ENCODE measurements at regions not wholly inside any gene's neighbourhood (a gene's known extent, or its start where the extent isn't known, plus 50 kb on each side); places are given as distances from the start of the nearest gene placed in this dataset.

- BruUV-seq (replicated peaks) = no TSS peak
- no peak for DNase-seq
- H3K27ac Mint-ChIP-seq (ENCODE audit: unreplicated experiment) = no peak overlapping the region
- TF ChIP-seq CTCF (IDR thresholded peaks at IDR 0.05; ENCODE audit: unreplicated experiment) = no peak
- H3K4me1 Mint-ChIP-seq (ENCODE audit: low read depth, unreplicated experiment) = no peaks in the 10 kb centered on the region
- peaks cover 11% of the 10 kb centered on the region for H3K9me3 Mint-ChIP-seq (ENCODE audit: low read depth, unreplicated experiment)
- H3K4me3 Mint-ChIP-seq (ENCODE audit: low read depth, unreplicated experiment) = no peak overlapping the region
- CTCF ChIA-PET = no interaction called here
- H3K36me3 Mint-ChIP-seq (ENCODE audit: insufficient read depth, unreplicated experiment) = no peaks in the 10 kb centered on the region
- intact Hi-C loops (cut with micrococcal nuclease; ENCODE audit: unreplicated experiment) = no loop called here
- H3K27me3 Mint-ChIP-seq (ENCODE audit: unreplicated experiment) = peaks cover 60% of the 10 kb centered on the region
Observed at GRCh38 chr15:61444585-61444984, 215.5 kb upstream of the RORA start.

GRCh38 chr15:61442821-61443220 is 213.7 kb upstream of the RORA start:
- TF ChIP-seq CTCF (IDR thresholded peaks at IDR 0.05; ENCODE audit: unreplicated experiment) = no peak
- Mint-ChIP-seq H3K27ac (ENCODE audit: unreplicated experiment) (no peak overlapping the region), H3K4me1 (ENCODE audit: low read depth, unreplicated experiment) (no peaks in the 10 kb centered on the region), H3K36me3 (ENCODE audit: insufficient read depth, unreplicated experiment) (no peaks in the 10 kb centered on the region), H3K27me3 (ENCODE audit: unreplicated experiment) (peaks cover 51% of the 10 kb centered on the region), H3K4me3 (ENCODE audit: low read depth, unreplicated experiment) (no peak overlapping the region), H3K9me3 (ENCODE audit: low read depth, unreplicated experiment) (peaks cover 11% of the 10 kb centered on the region)
- intact Hi-C loops (cut with micrococcal nuclease; ENCODE audit: unreplicated experiment) = no loop called here
- no TSS peak for BruUV-seq (replicated peaks)
- CTCF ChIA-PET = no interaction called here
- DNase-seq = no peak

- CTCF ChIA-PET = no interaction called here
- no TSS peak for BruUV-seq (replicated peaks)
- no peaks in the 10 kb centered on the region for H3K4me1 Mint-ChIP-seq (ENCODE audit: low read depth, unreplicated experiment)
- DNase-seq = no peak
- H3K9me3 Mint-ChIP-seq (ENCODE audit: low read depth, unreplicated experiment) = peaks cover 11% of the 10 kb centered on the region
- H3K36me3 Mint-ChIP-seq (ENCODE audit: insufficient read depth, unreplicated experiment) = no peaks in the 10 kb centered on the region
- intact Hi-C loops (cut with micrococcal nuclease; ENCODE audit: unreplicated experiment) = no loop called here
- peaks cover 50% of the 10 kb centered on the region for H3K27me3 Mint-ChIP-seq (ENCODE audit: unreplicated experiment)
- TF ChIP-seq CTCF (IDR thresholded peaks at IDR 0.05; ENCODE audit: unreplicated experiment) = no peak
- H3K4me3 Mint-ChIP-seq (ENCODE audit: low read depth, unreplicated experiment) = no peak overlapping the region
- no peak overlapping the region for H3K27ac Mint-ChIP-seq (ENCODE audit: unreplicated experiment)
Observed at GRCh38 chr15:61441891-61442290, 212.8 kb upstream of the RORA start.

- DNase-seq = no peak
- Mint-ChIP-seq H3K27ac (ENCODE audit: unreplicated experiment) (no peak overlapping the region), H3K9me3 (ENCODE audit: low read depth, unreplicated experiment) (peaks cover 3% of the 10 kb centered on the region), H3K4me1 (ENCODE audit: low read depth, unreplicated experiment) (no peaks in the 10 kb centered on the region), H3K27me3 (ENCODE audit: unreplicated experiment) (peaks cover 37% of the 10 kb centered on the region), H3K36me3 (ENCODE audit: insufficient read depth, unreplicated experiment) (no peaks in the 10 kb centered on the region), H3K4me3 (ENCODE audit: low read depth, unreplicated experiment) (no peak overlapping the region)
- CTCF ChIA-PET = no interaction called here
- TF ChIP-seq CTCF (IDR thresholded peaks at IDR 0.05; ENCODE audit: unreplicated experiment) = no peak
- BruUV-seq (replicated peaks) = no TSS peak
- intact Hi-C loops (cut with micrococcal nuclease; ENCODE audit: unreplicated experiment) = no loop called here
Observed at GRCh38 chr15:61426466-61426865, 197.4 kb upstream of the RORA start.

- no peak for DNase-seq
- H3K4me3 Mint-ChIP-seq (ENCODE audit: low read depth, unreplicated experiment) = no peak overlapping the region
- CTCF ChIA-PET = no interaction called here
- intact Hi-C loops (cut with micrococcal nuclease; ENCODE audit: unreplicated experiment) = no loop called here
- no TSS peak for BruUV-seq (replicated peaks)
- H3K27me3 Mint-ChIP-seq (ENCODE audit: unreplicated experiment) = peaks cover 33% of the 10 kb centered on the region
- no peak overlapping the region for H3K27ac Mint-ChIP-seq (ENCODE audit: unreplicated experiment)
- peaks cover 3% of the 10 kb centered on the region for H3K9me3 Mint-ChIP-seq (ENCODE audit: low read depth, unreplicated experiment)
- TF ChIP-seq CTCF (IDR thresholded peaks at IDR 0.05; ENCODE audit: unreplicated experiment) = no peak
- no peaks in the 10 kb centered on the region for H3K4me1 Mint-ChIP-seq (ENCODE audit: low read depth, unreplicated experiment)
- H3K36me3 Mint-ChIP-seq (ENCODE audit: insufficient read depth, unreplicated experiment) = no peaks in the 10 kb centered on the region
Observed at GRCh38 chr15:61425934-61426333, 196.8 kb upstream of the RORA start.

Data from Calu3 (cell line).